ENCODE measurements at regions not wholly inside any gene's neighbourhood (a gene's known extent, or its start where the extent isn't known, plus 50 kb on each side); places are given as distances from the start of the nearest gene placed in this dataset.

- DNase-seq (ENCODE audit: low spot score), result no peak
Observed at GRCh38 chr3:72113964-72114363, 329.0 kb upstream of the PROK2 start.

GRCh38 chr3:72113564-72113963, 328.6 kb upstream of the PROK2 start:
- DNase-seq (ENCODE audit: low spot score), result no peak

- DNase-seq (ENCODE audit: low spot score), result no peak
Observed at GRCh38 chr3:72112435-72112834, 327.5 kb upstream of the PROK2 start.

GRCh38 chr3:72111265-72112205, 326.6 kb upstream of the PROK2 start:
- DNase-seq (ENCODE audit: low spot score), result no peak

GRCh38 chr3:72109327-72110259, 324.6 kb upstream of the PROK2 start:
- DNase-seq (ENCODE audit: low spot score), result peak; percentile 21

- DNase-seq (ENCODE audit: low spot score), result no peak
Observed at GRCh38 chr3:72105306-72105705, 320.4 kb upstream of the PROK2 start.

- DNase-seq (ENCODE audit: low spot score), result peak; percentile 81
Observed at GRCh38 chr3:72102112-72102616, 317.2 kb upstream of the PROK2 start.

GRCh38 chr3:72101494-72101893, 316.5 kb upstream of the PROK2 start:
- DNase-seq (ENCODE audit: low spot score), result no peak

GRCh38 chr3:72100601-72101187, 315.7 kb upstream of the PROK2 start:
- DNase-seq (ENCODE audit: low spot score), result peak; percentile 85

- no peak for DNase-seq (ENCODE audit: low spot score)
Observed at GRCh38 chr3:72100080-72100511, 315.1 kb upstream of the PROK2 start.

GRCh38 chr3:72099326-72100079, 314.6 kb upstream of the PROK2 start:
- DNase-seq (ENCODE audit: low spot score), result no peak

- no peak for DNase-seq (ENCODE audit: low spot score)
Observed at GRCh38 chr3:72097053-72097452, 312.1 kb upstream of the PROK2 start.

GRCh38 chr3:72095521-72095920, 310.6 kb upstream of the PROK2 start:
- DNase-seq (ENCODE audit: low spot score), result no peak

GRCh38 chr3:72093992-72094334, 309.0 kb upstream of the PROK2 start:
- DNase-seq (ENCODE audit: low spot score), result no peak

GRCh38 chr3:72093270-72093991, 308.5 kb upstream of the PROK2 start:
- DNase-seq (ENCODE audit: low spot score), result no peak

- DNase-seq (ENCODE audit: low spot score), result no peak
Observed at GRCh38 chr3:72092778-72093177, 307.8 kb upstream of the PROK2 start.

- no peak for DNase-seq (ENCODE audit: low spot score)
Observed at GRCh38 chr3:72088486-72089025, 303.6 kb upstream of the PROK2 start.

GRCh38 chr3:72087420-72087819, 302.5 kb upstream of the PROK2 start:
- DNase-seq (ENCODE audit: low spot score), result no peak

- no peak for DNase-seq (ENCODE audit: low spot score)
Observed at GRCh38 chr3:72086743-72087087, 301.8 kb upstream of the PROK2 start.

GRCh38 chr3:72086042-72086742, 301.2 kb upstream of the PROK2 start:
- DNase-seq (ENCODE audit: low spot score), result no peak

Data from pons (tissue), 1 donor.